HG03196 (cell line): ENCODE measurements at regions not wholly inside any gene's neighbourhood (a gene's known extent, or its start where the extent isn't known, plus 50 kb on each side); places are given as distances from the start of the nearest gene placed in this dataset.

Experiments
- ATAC-seq: cut with Tn5 transposase; IDR thresholded peaks from one replicate; pipeline ENCODE4 v1.9.1; 2021; ENCODE audit not compliant: unreplicated experiment

GRCh38 chr13:82878536-82878935 lies 1003.7 kb downstream of the SLITRK1 start:
- ATAC-seq: no peak

GRCh38 chr13:82867284-82867683 lies 1015.0 kb downstream of the SLITRK1 start:
- no peak for ATAC-seq

DNA sequence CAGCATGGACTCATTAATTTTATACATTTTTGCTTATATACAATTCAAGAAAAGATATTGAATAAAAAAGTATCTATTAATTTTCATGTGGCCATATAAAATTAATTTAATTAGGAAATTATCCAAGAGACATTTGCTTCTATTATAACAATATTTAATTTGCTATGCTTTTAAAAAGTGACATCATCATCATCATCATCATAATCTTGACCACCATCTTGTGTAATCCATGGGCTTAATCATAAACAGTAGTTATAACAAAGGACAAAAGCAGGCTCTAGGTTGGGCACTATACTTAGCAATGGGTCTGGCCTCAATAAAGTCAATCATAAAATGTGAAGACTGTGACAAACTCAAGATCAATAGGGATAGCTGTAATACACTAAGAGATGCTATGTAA lies 1031.6 kb downstream of the SLITRK1 start:
- no peak for ATAC-seq

DNA sequence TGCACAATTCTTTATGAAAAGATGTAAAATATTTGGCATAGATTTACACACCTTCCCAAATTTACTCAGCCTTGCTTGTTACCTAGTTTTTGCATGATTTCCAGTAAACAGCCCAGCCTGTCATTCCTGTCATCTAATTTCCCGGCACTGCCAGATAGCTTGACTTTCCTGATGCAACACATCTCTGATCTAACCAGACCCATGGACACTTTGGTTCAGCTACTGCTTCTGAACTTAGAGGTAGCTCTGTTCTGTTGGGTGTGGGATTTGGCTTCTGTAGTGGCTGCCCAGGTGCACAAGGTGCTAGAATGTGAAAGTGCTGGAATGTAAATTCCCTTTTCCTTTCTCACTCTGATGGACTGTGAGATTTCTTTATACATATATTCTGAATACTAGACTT lies 1033.5 kb downstream of the SLITRK1 start:
- no peak for ATAC-seq

DNA sequence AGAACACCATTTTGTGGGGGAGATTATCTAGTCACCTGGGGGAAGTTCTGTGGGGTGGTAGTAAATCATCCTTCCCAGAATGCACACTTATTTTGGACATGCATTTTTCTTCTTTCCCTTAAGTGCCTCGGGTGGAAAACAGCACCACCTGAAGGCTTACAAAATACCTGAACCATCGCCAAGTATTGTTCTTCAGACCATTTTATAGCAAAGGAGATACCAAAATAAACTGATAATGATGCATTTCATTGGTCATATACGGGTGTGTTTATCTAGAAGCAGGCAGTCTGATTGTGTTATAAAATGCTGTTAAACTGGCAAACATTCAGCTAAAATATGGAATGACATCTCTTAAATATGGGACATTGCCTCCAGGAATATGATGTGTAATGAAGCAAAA lies 1034.7 kb downstream of the SLITRK1 start:
- no peak for ATAC-seq

- no peak for ATAC-seq
Measured at GRCh38 chr13:82833923-82834322, 1048.4 kb downstream of the SLITRK1 start.

GRCh38 chr13:82829040-82829439 lies 1053.2 kb downstream of the SLITRK1 start:
- ATAC-seq: no peak

DNA sequence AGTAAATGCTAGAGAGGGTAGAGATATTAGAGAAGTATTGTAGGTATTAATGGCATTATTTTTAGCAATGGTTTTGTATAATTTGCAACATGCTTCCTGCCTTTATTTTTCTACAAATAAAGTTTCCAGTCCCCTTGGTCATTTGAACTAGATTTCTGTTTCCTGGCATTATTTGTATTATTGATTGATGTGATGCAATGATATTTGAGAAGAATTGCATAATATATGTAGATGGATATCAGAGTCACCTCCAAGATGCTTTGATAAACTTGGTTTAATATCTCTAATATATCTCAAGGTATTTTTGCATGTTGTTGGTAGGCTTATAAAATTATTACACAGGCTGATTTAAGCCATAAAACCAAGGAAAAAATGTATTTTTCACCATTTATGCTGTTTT lies 1054.5 kb downstream of the SLITRK1 start:
- no peak for ATAC-seq

- ATAC-seq: no peak
Measured at GRCh38 chr13:82822935-82823334, 1059.3 kb downstream of the SLITRK1 start.

GRCh38 chr13:82817133-82817532 lies 1065.1 kb downstream of the SLITRK1 start:
- no peak for ATAC-seq

- no peak for ATAC-seq
Measured at GRCh38 chr13:82815791-82816190, 1066.5 kb downstream of the SLITRK1 start.

DNA sequence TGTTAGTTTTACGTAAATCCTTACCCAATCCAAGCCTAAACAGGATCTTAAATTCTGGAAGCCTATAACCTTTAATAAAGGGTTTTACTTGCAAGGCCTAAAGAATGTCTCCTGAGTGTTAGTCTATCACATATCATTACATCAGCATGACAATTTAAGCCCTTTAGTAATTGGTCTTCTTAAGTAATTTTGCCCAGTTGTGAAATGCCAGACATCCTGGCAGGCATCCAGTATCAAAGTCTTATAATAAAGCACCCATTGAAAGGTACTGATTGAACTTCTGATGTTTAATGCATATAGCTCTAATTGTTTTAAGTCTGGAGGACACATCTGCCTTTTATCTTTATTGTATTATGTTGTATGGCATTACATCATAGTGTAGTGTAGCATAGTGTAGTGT lies 1078.9 kb downstream of the SLITRK1 start:
- ATAC-seq: no peak

DNA sequence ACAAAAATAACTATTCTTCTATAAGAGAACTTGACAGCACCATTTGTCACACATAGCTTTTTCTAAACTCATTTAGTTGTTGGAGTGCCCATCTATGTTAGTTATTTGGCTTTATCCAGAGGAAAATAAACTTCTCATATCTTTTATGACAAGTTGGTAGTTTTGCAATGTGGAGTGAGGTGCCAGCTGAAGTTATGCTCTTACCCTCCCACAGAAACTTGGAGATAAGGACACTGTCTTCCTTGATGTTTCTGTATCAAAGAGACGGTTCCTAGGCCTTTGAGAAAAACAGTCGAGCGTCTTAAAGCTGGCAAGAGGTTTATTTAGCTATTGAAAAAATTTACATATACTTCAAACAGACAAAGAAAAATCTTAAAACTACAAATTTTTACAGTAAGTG lies 1079.7 kb downstream of the SLITRK1 start:
- no peak for ATAC-seq

DNA sequence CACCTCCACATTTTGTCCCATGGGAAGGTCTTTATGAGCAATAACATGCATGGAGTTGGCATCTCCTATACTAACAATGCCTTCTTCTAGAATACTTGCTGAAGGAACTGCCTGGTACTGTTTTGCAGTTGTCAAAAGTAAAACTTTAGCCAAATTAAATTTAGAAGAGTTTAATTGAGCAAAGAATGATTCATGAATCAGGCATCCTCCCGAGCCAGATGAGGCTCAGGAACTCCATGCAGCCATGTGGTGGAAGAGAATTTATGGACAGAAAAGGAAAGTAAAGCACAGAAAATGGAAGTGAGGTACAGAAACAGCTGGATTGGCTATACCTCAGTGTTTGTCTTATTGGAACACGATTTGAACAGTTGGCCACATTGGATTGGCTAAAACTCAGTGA lies 1081.9 kb downstream of the SLITRK1 start:
- no peak for ATAC-seq

- no peak for ATAC-seq
Measured at GRCh38 chr13:82797876-82798275, 1084.4 kb downstream of the SLITRK1 start.

DNA sequence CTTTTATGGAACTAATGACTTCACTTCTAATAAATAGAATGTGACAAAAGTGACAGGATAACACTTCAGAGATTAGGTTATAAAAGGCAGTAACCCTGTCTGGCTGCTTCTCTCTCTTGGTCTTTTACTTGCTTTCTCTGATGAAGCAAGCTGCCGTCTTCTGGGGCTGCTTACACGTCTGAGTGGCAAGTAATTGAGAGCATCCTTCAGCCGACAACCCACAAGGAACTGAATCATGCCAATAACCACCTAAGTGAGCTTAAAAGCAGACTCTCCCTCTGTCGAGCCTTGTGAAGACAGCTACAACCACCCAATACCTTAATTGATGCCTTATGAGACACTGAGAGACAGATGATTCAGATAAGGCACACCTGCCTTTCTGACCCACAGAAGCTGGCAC lies 1091.2 kb downstream of the SLITRK1 start:
- ATAC-seq: no peak

GRCh38 chr13:82772816-82773215 lies 1109.5 kb downstream of the SLITRK1 start:
- ATAC-seq: no peak

DNA sequence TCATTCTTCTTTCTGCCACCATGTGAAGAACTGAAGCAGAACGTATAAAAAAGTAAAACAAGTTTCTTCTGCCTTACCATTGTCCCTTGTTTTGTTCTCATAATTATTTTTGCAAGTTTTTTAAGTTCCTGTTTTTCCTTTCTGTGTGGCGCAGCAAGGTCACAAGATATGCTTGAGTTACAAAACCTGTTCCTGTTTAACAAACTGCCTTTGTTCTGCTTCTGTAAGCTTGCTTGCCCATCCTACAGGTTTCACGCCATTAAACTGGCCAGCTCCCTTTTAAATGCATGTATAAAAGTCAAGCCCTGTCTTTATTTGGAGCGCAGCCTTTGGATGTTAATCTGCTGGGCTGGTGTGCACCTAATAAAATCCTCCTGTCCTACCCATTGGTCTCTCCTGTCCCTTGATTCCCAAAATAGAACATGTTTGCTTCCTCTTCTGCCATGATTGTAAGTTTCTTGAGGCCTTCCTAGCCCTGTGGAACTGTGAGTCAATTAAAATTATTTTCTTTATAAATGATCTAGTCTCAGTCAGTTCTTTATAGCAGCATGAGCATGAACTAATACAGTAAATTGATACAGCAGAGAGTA lies 1115.4 kb downstream of the SLITRK1 start:
- no peak for ATAC-seq

GRCh38 chr13:82758044-82758443 lies 1124.2 kb downstream of the SLITRK1 start:
- no peak for ATAC-seq

- ATAC-seq: no peak
Measured at GRCh38 chr13:82751206-82751605, 1131.1 kb downstream of the SLITRK1 start.

- ATAC-seq: no peak
Measured at GRCh38 chr13:82749551-82749950, 1132.7 kb downstream of the SLITRK1 start.

DNA sequence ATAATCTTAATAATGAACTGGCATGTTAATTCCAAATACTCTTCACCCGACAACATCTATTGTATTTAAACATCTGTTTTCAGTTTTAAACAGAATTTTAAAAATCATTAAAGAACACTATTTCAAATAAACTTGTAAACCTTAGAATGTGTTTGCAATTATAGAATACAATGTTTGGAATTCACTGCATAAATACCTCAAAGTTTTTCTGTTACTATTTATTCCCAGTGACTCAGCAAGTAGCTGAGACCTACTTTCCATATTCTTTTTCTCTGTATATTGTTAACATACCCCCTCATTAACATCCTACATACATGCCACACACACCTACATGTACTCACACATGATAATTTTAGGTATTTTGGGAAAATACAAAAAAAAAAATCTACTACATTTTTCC lies 1134.3 kb downstream of the SLITRK1 start:
- ATAC-seq: no peak

DNA sequence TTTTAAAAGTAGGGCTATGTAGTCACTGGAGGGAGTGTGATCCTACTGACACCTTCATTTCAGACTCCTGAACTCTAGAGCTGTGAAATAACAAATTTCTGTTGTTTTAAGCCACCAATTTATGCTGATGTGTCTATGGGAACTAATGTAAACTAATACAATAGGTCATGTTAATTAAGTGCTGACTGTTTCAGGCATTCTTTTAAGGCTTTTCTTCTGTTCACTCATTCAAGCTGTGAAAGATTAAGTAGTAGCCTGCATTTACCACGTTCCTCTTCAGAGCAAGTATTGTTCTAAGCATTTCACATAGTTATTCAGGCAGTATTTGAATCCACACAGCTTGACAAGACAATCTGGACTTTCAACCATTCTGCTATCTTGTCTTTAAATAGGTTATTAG lies 1135.0 kb downstream of the SLITRK1 start:
- ATAC-seq: no peak

DNA sequence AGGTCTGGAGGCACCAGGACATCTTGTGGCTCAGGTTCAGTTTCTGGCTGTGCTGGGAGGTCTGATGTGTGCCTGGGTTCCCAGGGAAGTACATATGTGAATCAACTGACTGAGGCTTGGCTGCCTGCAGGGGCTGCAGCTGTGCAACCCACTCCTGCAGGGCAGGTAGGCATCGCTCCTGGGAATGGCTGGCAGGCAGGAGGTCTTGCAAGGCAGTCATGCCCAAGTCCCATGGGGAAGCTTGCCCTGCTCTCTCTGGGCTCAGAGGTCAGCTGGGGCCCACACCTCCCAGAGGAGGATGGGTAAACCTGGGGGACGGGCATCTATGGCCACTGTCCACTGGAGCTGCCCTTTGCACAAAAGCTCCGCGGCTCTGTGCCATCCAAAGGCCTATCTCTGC lies 1141.8 kb downstream of the SLITRK1 start:
- ATAC-seq: no peak
